IMR-90 (cell line): ENCODE measurements at regions not wholly inside any gene's neighbourhood (a gene's known extent, or its start where the extent isn't known, plus 50 kb on each side); places are given as distances from the start of the nearest gene placed in this dataset.

Source experiments
- ATAC-seq: fragments of 200-7000 bp; cut with Tn5 transposase; 2 replicates; pipeline ENCODE4 v1.9.1; 2020; ENCODE audit warnings: low read depth, mild to moderate bottlenecking, moderate library complexity
- BruUV-seq: library from RNA; stranded (reverse); fragments of 400-500 nt; replicated peaks from 2 replicates; lab custom pipeline; 2021; lab: Mats Ljungman, UMichigan
- CTCF ChIA-PET: fragments of 300-600 bp; formaldehyde crosslinking; extraction: SDS; loops from one replicate; lab custom pipeline; 2021; ENCODE audit warnings: antibody characterized with exemption; lab: Yijun Ruan, JAX
- POLR2A ChIA-PET: fragments of 300-600 bp; sonication (Branson Sonifier 250); formaldehyde crosslinking; loops from one replicate; lab custom pipeline; 2022; ENCODE audit warnings: antibody characterized with exemption; ENCODE audit not compliant: unreplicated experiment; lab: Charles Lee
- DNase-seq: peaks from one replicate; pipeline ENCODE4 v3.0.0; 2013
- H2AFZ ChIP-seq: replicated peaks from 2 replicates; pipeline ENCODE3; 2013; ENCODE audit warnings: low read length, mild to moderate bottlenecking; ENCODE audit not compliant: poor library complexity
- H2AK5ac ChIP-seq: 2 replicates; pipeline ENCODE4 v1.6.1; 2013; ENCODE audit warnings: low read depth, low read length, inconsistent platforms
- H2AK9ac ChIP-seq: replicated peaks from 2 replicates; pipeline ENCODE3; 2013; ENCODE audit warnings: mild to moderate bottlenecking, low read depth, low read length, moderate library complexity; ENCODE audit not compliant: poor library complexity
- H2BK120ac ChIP-seq: 2 replicates; pipeline ENCODE4 v1.6.1; 2013; ENCODE audit warnings: low read depth, low read length, inconsistent platforms
- H2BK15ac ChIP-seq: 3 replicates; pipeline ENCODE4 v1.6.1; 2013; ENCODE audit warnings: low read depth, low read length, inconsistent platforms
- H2BK20ac ChIP-seq: 2 replicates; pipeline ENCODE4 v1.6.1; 2013; ENCODE audit warnings: low read depth, mild to moderate bottlenecking, inconsistent platforms, low read length, moderate library complexity
- H2BK5ac ChIP-seq: 2 replicates; pipeline ENCODE4 v1.6.1; 2013; ENCODE audit warnings: mild to moderate bottlenecking, low read depth, low read length, inconsistent platforms; ENCODE audit not compliant: poor library complexity, severe bottlenecking
- H3K14ac ChIP-seq: replicated peaks from 2 replicates; pipeline ENCODE4 v1.6.1; 2013; ENCODE audit warnings: low read depth, low read length, inconsistent platforms
- H3K18ac ChIP-seq: 2 replicates; pipeline ENCODE4 v1.6.1; 2013; ENCODE audit warnings: low read depth, low read length, control low read depth
- H3K23ac ChIP-seq: 2 replicates; pipeline ENCODE4 v1.6.1; 2013; ENCODE audit warnings: low read depth, low read length, inconsistent platforms
- H3K27ac ChIP-seq: 2 replicates; pipeline ENCODE4 v1.5.1; 2013; ENCODE audit warnings: mild to moderate bottlenecking, control low read depth, low read length; ENCODE audit not compliant: insufficient read depth
- H3K27me3 ChIP-seq: 2 replicates; pipeline ENCODE4 v1.6.1; 2013; ENCODE audit warnings: low read length; ENCODE audit not compliant: control insufficient read depth, insufficient read depth
- H3K36me3 ChIP-seq: 2 replicates; pipeline ENCODE4 v1.6.1; 2013; ENCODE audit warnings: low read length, mixed read lengths; ENCODE audit not compliant: control insufficient read depth, insufficient read depth
- H3K4ac ChIP-seq: 2 replicates; pipeline ENCODE4 v1.6.1; 2013; ENCODE audit warnings: low read depth, low read length, inconsistent platforms
- H3K4me1 ChIP-seq: 2 replicates; pipeline ENCODE4 v1.6.1; 2013; ENCODE audit warnings: low read length, mixed read lengths; ENCODE audit not compliant: control insufficient read depth, insufficient read depth
- H3K4me2 ChIP-seq: 2 replicates; pipeline ENCODE4 v1.6.1; 2013; ENCODE audit warnings: low read depth, mild to moderate bottlenecking, control low read depth, low read length, moderate library complexity
- H3K4me3 ChIP-seq: 2 replicates; pipeline ENCODE4 v1.5.1; 2013; ENCODE audit warnings: low read depth, mild to moderate bottlenecking, control low read depth, low read length, moderate library complexity; ENCODE audit not compliant: insufficient read depth
- H3K56ac ChIP-seq: 2 replicates; pipeline ENCODE4 v1.6.1; 2013; ENCODE audit warnings: low read length, inconsistent platforms; ENCODE audit not compliant: insufficient read depth; ENCODE audit errors: extremely low read depth
- H3K79me1 ChIP-seq, 2 experiments: 2 replicates each; pipeline ENCODE4 v1.6.1; 2013; ENCODE audit warnings: low read length in 2 of 2, inconsistent platforms in 1 of 2, low read depth in 1 of 2
- H3K9ac ChIP-seq: 2 replicates; pipeline ENCODE4 v1.6.1; 2013; ENCODE audit warnings: low read depth, low read length, control low read depth
- H3K9me1 ChIP-seq: 2 replicates; pipeline ENCODE4 v1.6.1; 2013; ENCODE audit warnings: low read length, inconsistent platforms; ENCODE audit not compliant: insufficient read depth
- H3K9me3 ChIP-seq: 2 replicates; pipeline ENCODE4 v1.6.1; 2013; ENCODE audit warnings: low read length; ENCODE audit not compliant: control insufficient read depth, insufficient read depth
- H4K20me1 ChIP-seq: 2 replicates; pipeline ENCODE4 v1.6.1; 2013; ENCODE audit warnings: low read length, inconsistent platforms; ENCODE audit not compliant: insufficient read depth
- H4K5ac ChIP-seq: 2 replicates; pipeline ENCODE4 v1.6.1; 2013; ENCODE audit warnings: mild to moderate bottlenecking, low read depth, low read length, control low read depth
- H4K8ac ChIP-seq, 2 experiments: 2 replicates each; pipeline ENCODE4 v1.6.1; 2013; ENCODE audit warnings: low read depth in 2 of 2, low read length in 2 of 2, control low read depth in 1 of 2, inconsistent platforms in 1 of 2
- H4K91ac ChIP-seq: 2 replicates; pipeline ENCODE4 v1.6.1; 2013; ENCODE audit warnings: low read depth, low read length, inconsistent platforms; ENCODE audit not compliant: insufficient read depth
- BHLHE40 ChIP-seq: fragments of 150-350 bp; IDR thresholded peaks from 2 replicates; pipeline ENCODE4 v1.6.1; 2016; ENCODE audit warnings: mild to moderate bottlenecking, low read depth, low read length
- CEBPB ChIP-seq: IDR thresholded peaks from 2 replicates; pipeline ENCODE4 v1.6.1; 2012; ENCODE audit warnings: low read depth, low read length, improper control_type of control experiment
- CHD1 ChIP-seq: IDR thresholded peaks from 2 replicates; pipeline ENCODE4 v1.6.1; 2012; ENCODE audit warnings: low read depth, low read length, improper control_type of control experiment
- FOS ChIP-seq: fragments of 150-350 bp; IDR thresholded peaks from 2 replicates; pipeline ENCODE4 v1.6.1; 2016; ENCODE audit warnings: low read depth, low read length
- MAFK ChIP-seq: IDR thresholded peaks from 2 replicates; pipeline ENCODE4 v1.6.1; 2012; ENCODE audit warnings: low read depth, low read length, improper control_type of control experiment
- MAZ ChIP-seq: IDR thresholded peaks from 2 replicates; pipeline ENCODE4 v1.6.1; 2012; ENCODE audit warnings: low read depth, mild to moderate bottlenecking, low read length, improper control_type of control experiment, moderate library complexity, borderline replicate concordance
- MXI1 ChIP-seq: IDR thresholded peaks from 2 replicates; pipeline ENCODE4 v1.6.1; 2012; ENCODE audit warnings: low read depth, mild to moderate bottlenecking, low read length, moderate library complexity, borderline replicate concordance
- NFE2L2 ChIP-seq: fragments of 150-350 bp; IDR thresholded peaks from 2 replicates; pipeline ENCODE4 v1.6.1; 2016; ENCODE audit warnings: low read depth, mild to moderate bottlenecking, low read length
- POLR2A ChIP-seq: IDR thresholded peaks from 2 replicates; pipeline ENCODE4 v1.6.1; 2012; ENCODE audit warnings: mild to moderate bottlenecking, low read depth, low read length
- RAD21 ChIP-seq: IDR thresholded peaks from 2 replicates; pipeline ENCODE4 v1.6.1; 2012; ENCODE audit warnings: low read length, improper control_type of control experiment
- RCOR1 ChIP-seq: IDR thresholded peaks from 2 replicates; pipeline ENCODE4 v1.6.1; 2012; ENCODE audit warnings: mild to moderate bottlenecking, low read length, improper control_type of control experiment; ENCODE audit not compliant: insufficient replicate concordance
- RFX5 ChIP-seq: IDR thresholded peaks from 2 replicates; pipeline ENCODE4 v1.8.0; 2012; ENCODE audit warnings: low read depth, mild to moderate bottlenecking, low read length, moderate library complexity
- SMC3 ChIP-seq: fragments of 150-350 bp; IDR thresholded peaks from 2 replicates; pipeline ENCODE4 v1.6.1; 2016; ENCODE audit warnings: low read depth, mild to moderate bottlenecking, antibody characterized with exemption, low read length, moderate library complexity
- dilution Hi-C: fragments of 300-500 bp; cut with HindIII; formaldehyde crosslinking; loops from one replicate; pipeline ENCODE4 v1.14.3; 2018; ENCODE audit warnings: low sequenced_read_pairs; ENCODE audit not compliant: unreplicated experiment
- in situ Hi-C: fragments of 300-500 bp; cut with MboI; formaldehyde crosslinking; loops from 3 replicates; pipeline ENCODE4 v1.14.3; 2019; ENCODE audit warnings: low sequenced_read_pairs, inconsistent platforms, mixed read lengths
- intact Hi-C: fragments of 100-400 bp; cut with micrococcal nuclease; formaldehyde crosslinking; loops from 2 replicates; pipeline ENCODE4 v1.10.0; 2022
- TF ChIP-seq, protein P1 (sequence below): conservative IDR thresholded peaks from 2 replicates; pipeline ENCODE4 v1.5.1; 2012; ENCODE audit warnings: mild to moderate bottlenecking, low read depth, low read length, improper control_type of control experiment
- TF ChIP-seq, protein P2 (sequence below): fragments of 150-350 bp; IDR thresholded peaks from 2 replicates; pipeline ENCODE4 v1.6.1; 2016; ENCODE audit warnings: low read depth, mild to moderate bottlenecking, low read length, moderate library complexity, borderline replicate concordance
- TF ChIP-seq, protein P3 (sequence below): fragments of 150-350 bp; IDR thresholded peaks from 2 replicates; pipeline ENCODE4 v1.6.1; 2017; ENCODE audit warnings: mild to moderate bottlenecking, antibody characterized with exemption, low read length, low read depth

DNA sequence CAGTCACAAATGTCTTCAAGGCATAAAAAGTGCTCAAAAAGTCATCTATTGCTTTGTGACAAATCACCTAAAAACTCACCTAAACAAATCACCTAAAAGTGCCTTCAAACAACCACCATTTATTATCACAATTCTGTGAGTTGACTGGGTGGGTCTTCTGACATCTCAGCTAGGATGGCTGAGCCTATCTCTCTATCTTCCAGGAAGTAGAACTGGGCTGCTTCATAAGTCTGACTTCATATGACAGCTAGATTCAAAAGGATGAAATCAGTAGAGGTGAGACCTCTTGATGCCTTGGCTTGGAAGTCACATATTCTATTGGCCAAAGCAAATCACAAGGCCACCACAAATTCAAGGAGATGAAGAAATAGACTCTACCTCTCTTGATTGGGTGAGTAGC, 199.2 kb upstream of the SLC39A10 start:
- Histone ChIP-seq H3K9ac (no peak overlapping the region), H2AK5ac (no peak overlapping the region), H3K4me3 (no peak overlapping the region), H2BK15ac (no peak overlapping the region), H4K91ac (no peak overlapping the region), H3K56ac (no peak overlapping the region), H4K5ac (no peak overlapping the region; the same call in 1 of the 2 replicates), H3K4me1 (0 out of 2 replicates have a peak, but pooled peaks cover 2% of the 10 kb centered on the region), H2AFZ (no peak overlapping the region), H3K9me1 (no peaks in the 10 kb centered on the region), H3K27ac (no peak overlapping the region), H3K18ac (no peak overlapping the region), H2AK9ac (no peak overlapping the region), H3K4ac (no peak overlapping the region; the same call in 1 of the 2 replicates), H3K36me3 (no peaks in the 10 kb centered on the region), H2BK20ac (peak overlapping the region; percentile 33; the same call in 1 of the 2 replicates), H3K9me3 (no peaks in the 10 kb centered on the region), H3K23ac (no peak overlapping the region), H2BK5ac (no peak overlapping the region), H4K20me1 (no peaks in the 10 kb centered on the region), H2BK120ac (no peak overlapping the region), H4K8ac (no peak overlapping the region), H3K79me1 (no peaks in the 10 kb centered on the region), H3K14ac (no peak overlapping the region), H3K27me3 (no peaks in the 10 kb centered on the region), H3K4me2 (no peak overlapping the region)
- TF ChIP-seq SMC3, result no peak
- no peak for TF ChIP-seq CHD1
- TF ChIP-seq POLR2A, result no peak
- TF ChIP-seq, protein P1, sequence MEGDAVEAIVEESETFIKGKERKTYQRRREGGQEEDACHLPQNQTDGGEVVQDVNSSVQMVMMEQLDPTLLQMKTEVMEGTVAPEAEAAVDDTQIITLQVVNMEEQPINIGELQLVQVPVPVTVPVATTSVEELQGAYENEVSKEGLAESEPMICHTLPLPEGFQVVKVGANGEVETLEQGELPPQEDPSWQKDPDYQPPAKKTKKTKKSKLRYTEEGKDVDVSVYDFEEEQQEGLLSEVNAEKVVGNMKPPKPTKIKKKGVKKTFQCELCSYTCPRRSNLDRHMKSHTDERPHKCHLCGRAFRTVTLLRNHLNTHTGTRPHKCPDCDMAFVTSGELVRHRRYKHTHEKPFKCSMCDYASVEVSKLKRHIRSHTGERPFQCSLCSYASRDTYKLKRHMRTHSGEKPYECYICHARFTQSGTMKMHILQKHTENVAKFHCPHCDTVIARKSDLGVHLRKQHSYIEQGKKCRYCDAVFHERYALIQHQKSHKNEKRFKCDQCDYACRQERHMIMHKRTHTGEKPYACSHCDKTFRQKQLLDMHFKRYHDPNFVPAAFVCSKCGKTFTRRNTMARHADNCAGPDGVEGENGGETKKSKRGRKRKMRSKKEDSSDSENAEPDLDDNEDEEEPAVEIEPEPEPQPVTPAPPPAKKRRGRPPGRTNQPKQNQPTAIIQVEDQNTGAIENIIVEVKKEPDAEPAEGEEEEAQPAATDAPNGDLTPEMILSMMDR, result no peak
- TF ChIP-seq MAZ, result no peak
- no peak for TF ChIP-seq RCOR1
- no peak for TF ChIP-seq NFE2L2
- no peak for TF ChIP-seq FOS
- no peak for TF ChIP-seq BHLHE40
- no peak for TF ChIP-seq MXI1
- no peak for TF ChIP-seq RAD21
- no peak for TF ChIP-seq MAFK
- TF ChIP-seq, protein P2, sequence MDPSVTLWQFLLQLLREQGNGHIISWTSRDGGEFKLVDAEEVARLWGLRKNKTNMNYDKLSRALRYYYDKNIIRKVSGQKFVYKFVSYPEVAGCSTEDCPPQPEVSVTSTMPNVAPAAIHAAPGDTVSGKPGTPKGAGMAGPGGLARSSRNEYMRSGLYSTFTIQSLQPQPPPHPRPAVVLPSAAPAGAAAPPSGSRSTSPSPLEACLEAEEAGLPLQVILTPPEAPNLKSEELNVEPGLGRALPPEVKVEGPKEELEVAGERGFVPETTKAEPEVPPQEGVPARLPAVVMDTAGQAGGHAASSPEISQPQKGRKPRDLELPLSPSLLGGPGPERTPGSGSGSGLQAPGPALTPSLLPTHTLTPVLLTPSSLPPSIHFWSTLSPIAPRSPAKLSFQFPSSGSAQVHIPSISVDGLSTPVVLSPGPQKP, result no peak
- no peak for TF ChIP-seq CEBPB
- TF ChIP-seq, protein P3, sequence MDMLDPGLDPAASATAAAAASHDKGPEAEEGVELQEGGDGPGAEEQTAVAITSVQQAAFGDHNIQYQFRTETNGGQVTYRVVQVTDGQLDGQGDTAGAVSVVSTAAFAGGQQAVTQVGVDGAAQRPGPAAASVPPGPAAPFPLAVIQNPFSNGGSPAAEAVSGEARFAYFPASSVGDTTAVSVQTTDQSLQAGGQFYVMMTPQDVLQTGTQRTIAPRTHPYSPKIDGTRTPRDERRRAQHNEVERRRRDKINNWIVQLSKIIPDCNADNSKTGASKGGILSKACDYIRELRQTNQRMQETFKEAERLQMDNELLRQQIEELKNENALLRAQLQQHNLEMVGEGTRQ, result no peak
- TF ChIP-seq RFX5, result no peak
- POLR2A ChIA-PET, result no interaction called here
- in situ Hi-C loops, result no loop called here
- intact Hi-C loops, result no loop called here
- CTCF ChIA-PET, result no interaction called here
- DNase-seq (no peak), ATAC-seq (no peak)
- BruUV-seq, result no TSS peak
- dilution Hi-C loops, result no loop called here
